ENCODE measurements at regions not wholly inside any gene's neighbourhood (a gene's known extent, or its start where the extent isn't known, plus 50 kb on each side); places are given as distances from the start of the nearest gene placed in this dataset.

DNA sequence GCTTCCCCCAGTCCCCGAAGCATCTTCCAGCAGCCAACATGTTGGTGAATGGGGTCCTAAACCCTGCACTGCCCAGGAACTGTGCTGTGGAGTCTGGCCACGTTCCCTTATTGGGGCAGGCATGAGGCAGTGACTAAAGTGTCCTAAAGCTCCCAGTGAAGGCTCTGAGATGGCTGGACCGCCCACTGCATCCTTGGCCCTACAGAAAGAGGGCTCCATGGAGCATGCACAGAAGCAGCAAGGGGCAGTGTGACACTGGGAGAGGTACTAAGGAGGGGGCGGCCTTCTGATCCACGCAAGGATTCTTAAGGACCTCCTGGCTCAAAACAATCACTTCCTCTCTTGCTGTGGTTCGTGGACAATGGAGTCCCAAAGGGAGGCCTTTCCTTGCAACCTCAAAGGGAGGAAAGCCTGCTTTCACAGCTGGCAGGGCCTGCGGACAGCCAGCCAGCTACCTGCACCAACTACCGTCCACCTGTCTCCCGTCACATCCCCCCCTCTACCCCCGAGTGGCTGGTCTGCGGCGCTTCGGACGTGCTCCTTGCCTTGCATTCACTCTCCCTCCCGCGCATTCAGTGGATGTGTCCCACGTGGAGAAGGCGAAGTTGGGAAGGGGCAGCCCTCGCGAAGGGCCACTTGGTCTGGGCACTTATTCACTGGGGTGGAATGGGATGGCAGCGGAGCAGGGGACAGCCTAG lies 63.9 kb upstream of the STARD13 start:
- no peak for TF ChIP-seq EZH2 (IDR thresholded peaks at IDR 0.05; ENCODE audit: borderline replicate concordance, low read length)
- TF ChIP-seq, protein P1, sequence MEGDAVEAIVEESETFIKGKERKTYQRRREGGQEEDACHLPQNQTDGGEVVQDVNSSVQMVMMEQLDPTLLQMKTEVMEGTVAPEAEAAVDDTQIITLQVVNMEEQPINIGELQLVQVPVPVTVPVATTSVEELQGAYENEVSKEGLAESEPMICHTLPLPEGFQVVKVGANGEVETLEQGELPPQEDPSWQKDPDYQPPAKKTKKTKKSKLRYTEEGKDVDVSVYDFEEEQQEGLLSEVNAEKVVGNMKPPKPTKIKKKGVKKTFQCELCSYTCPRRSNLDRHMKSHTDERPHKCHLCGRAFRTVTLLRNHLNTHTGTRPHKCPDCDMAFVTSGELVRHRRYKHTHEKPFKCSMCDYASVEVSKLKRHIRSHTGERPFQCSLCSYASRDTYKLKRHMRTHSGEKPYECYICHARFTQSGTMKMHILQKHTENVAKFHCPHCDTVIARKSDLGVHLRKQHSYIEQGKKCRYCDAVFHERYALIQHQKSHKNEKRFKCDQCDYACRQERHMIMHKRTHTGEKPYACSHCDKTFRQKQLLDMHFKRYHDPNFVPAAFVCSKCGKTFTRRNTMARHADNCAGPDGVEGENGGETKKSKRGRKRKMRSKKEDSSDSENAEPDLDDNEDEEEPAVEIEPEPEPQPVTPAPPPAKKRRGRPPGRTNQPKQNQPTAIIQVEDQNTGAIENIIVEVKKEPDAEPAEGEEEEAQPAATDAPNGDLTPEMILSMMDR (conservative IDR thresholded peaks at IDR 0.05 in 1 of 2, IDR thresholded peaks at IDR 0.05 in 1 of 2; ENCODE audit: extremely low read depth in 1 of 2, insufficient read depth in 1 of 2, low read depth in 1 of 2, low read length in 2 of 2), result no peak
